Left hindlimb (tissue), 1 donor: ENCODE measurements at regions not wholly inside any gene's neighbourhood (a gene's known extent, or its start where the extent isn't known, plus 50 kb on each side); places are given as distances from the start of the nearest gene placed in this dataset.

Experiments used
- DNase-seq: peaks from one replicate; pipeline ENCODE4 v3.0.0-alpha.2; 2018

- no peak for DNase-seq
These were observed 578.6 kb downstream of the SPOCK3 start for GRCh38 chr4:166655705-166656104.

GRCh38 chr4:166657261-166657660, 577.0 kb downstream of the SPOCK3 start:
- no peak for DNase-seq

- no peak for DNase-seq
These were observed 575.7 kb downstream of the SPOCK3 start for GRCh38 chr4:166658585-166658984.

- no peak for DNase-seq
These were observed 571.9 kb downstream of the SPOCK3 start for GRCh38 chr4:166662266-166662843.

GRCh38 chr4:166670341-166670740, 564.0 kb downstream of the SPOCK3 start:
- no peak for DNase-seq

- no peak for DNase-seq
These were observed 560.4 kb downstream of the SPOCK3 start for GRCh38 chr4:166673911-166674310.

- DNase-seq, result no peak
These were observed 558.9 kb downstream of the SPOCK3 start for GRCh38 chr4:166675411-166675810.

GRCh38 chr4:166680796-166681195, 553.5 kb downstream of the SPOCK3 start:
- no peak for DNase-seq

- no peak for DNase-seq
These were observed 552.1 kb downstream of the SPOCK3 start for GRCh38 chr4:166682200-166682599.
